ENCODE measurements at regions not wholly inside any gene's neighbourhood (a gene's known extent, or its start where the extent isn't known, plus 50 kb on each side); places are given as distances from the start of the nearest gene placed in this dataset.
A peak's percentile ranks its signal among the peaks of the same experiment; 100 is the strongest.
"Not testable (repeated sequence)": the region's sequence is repeated elsewhere in the genome, so short reads cannot be mapped to it uniquely, and the experiment has no call there.

GRCh38 chr7:32765649-32766251, 125.8 kb downstream of the KBTBD2 start:
- H3K27ac ChIP-seq; H3K36me3 ChIP-seq; H3K4me1 ChIP-seq; DNase-seq; H3K4me3 ChIP-seq; H3K9me3 ChIP-seq; H3K27me3 ChIP-seq; intact Hi-C loops (cut with DNase I; ENCODE audit: low total_unique reads): not testable (repeated sequence)
- peak in 1 of 2 experiments; percentile 35 for TF ChIP-seq CTCF (IDR thresholded peaks at IDR 0.05)

GRCh38 chr7:32765185-32765584, 126.4 kb downstream of the KBTBD2 start:
- Histone ChIP-seq H3K36me3 (no peaks in the 10 kb centered on the region), H3K9me3 (no peaks in the 10 kb centered on the region), H3K4me3 (no peak overlapping the region), H3K27me3 (no peaks in the 10 kb centered on the region), H3K4me1 (no peaks in the 10 kb centered on the region), H3K27ac (no peak overlapping the region)
- no peak for DNase-seq
- TF ChIP-seq CTCF (IDR thresholded peaks at IDR 0.05): no peak
- intact Hi-C loops (cut with DNase I; ENCODE audit: low total_unique reads): no loop called here

GRCh38 chr7:32762925-32763293, 128.7 kb downstream of the KBTBD2 start:
- Histone ChIP-seq H3K36me3 (no peaks in the 10 kb centered on the region), H3K4me1 (no peaks in the 10 kb centered on the region), H3K4me3 (no peak overlapping the region), H3K9me3 (no peaks in the 10 kb centered on the region), H3K27ac (no peak overlapping the region), H3K27me3 (no peaks in the 10 kb centered on the region)
- TF ChIP-seq CTCF (IDR thresholded peaks at IDR 0.05): no peak
- DNase-seq: no peak
- intact Hi-C loops (cut with DNase I; ENCODE audit: low total_unique reads): no loop called here

GRCh38 chr7:32762206-32762924, 129.2 kb downstream of the KBTBD2 start:
- H3K27ac ChIP-seq; H3K4me3 ChIP-seq; DNase-seq; intact Hi-C loops (cut with DNase I; ENCODE audit: low total_unique reads); H3K4me1 ChIP-seq; H3K27me3 ChIP-seq; H3K36me3 ChIP-seq; H3K9me3 ChIP-seq: not testable (repeated sequence)

- intact Hi-C loops (cut with DNase I; ENCODE audit: low total_unique reads): no loop called here
- Histone ChIP-seq H3K4me1 (no peaks in the 10 kb centered on the region), H3K27me3 (no peaks in the 10 kb centered on the region), H3K9me3 (no peaks in the 10 kb centered on the region), H3K4me3 (no peak overlapping the region), H3K27ac (no peak overlapping the region), H3K36me3 (no peaks in the 10 kb centered on the region)
- TF ChIP-seq CTCF (IDR thresholded peaks at IDR 0.05): no peak
- DNase-seq: no peak
These were observed 129.9 kb downstream of the KBTBD2 start for GRCh38 chr7:32761451-32762205.

- H3K9me3 ChIP-seq; DNase-seq; intact Hi-C loops (cut with DNase I; ENCODE audit: low total_unique reads); H3K4me3 ChIP-seq; H3K27me3 ChIP-seq; H3K4me1 ChIP-seq; H3K36me3 ChIP-seq; H3K27ac ChIP-seq: not testable (repeated sequence)
These were observed 130.8 kb downstream of the KBTBD2 start for GRCh38 chr7:32760755-32761154.

- H3K4me1 ChIP-seq; H3K9me3 ChIP-seq; H3K27ac ChIP-seq; DNase-seq; intact Hi-C loops (cut with DNase I; ENCODE audit: low total_unique reads); H3K4me3 ChIP-seq; H3K27me3 ChIP-seq; H3K36me3 ChIP-seq: not testable (repeated sequence)
These were observed 131.7 kb downstream of the KBTBD2 start for GRCh38 chr7:32759859-32760258.

- intact Hi-C loops (cut with DNase I; ENCODE audit: low total_unique reads); H3K9me3 ChIP-seq; H3K4me1 ChIP-seq; H3K27ac ChIP-seq; H3K4me3 ChIP-seq; H3K27me3 ChIP-seq; H3K36me3 ChIP-seq; DNase-seq: not testable (repeated sequence)
These were observed 137.7 kb downstream of the KBTBD2 start for GRCh38 chr7:32753872-32754271.

GRCh38 chr7:32748337-32748736, 143.2 kb downstream of the KBTBD2 start:
- H3K36me3 ChIP-seq; H3K4me1 ChIP-seq; H3K27me3 ChIP-seq; intact Hi-C loops (cut with DNase I; ENCODE audit: low total_unique reads); H3K4me3 ChIP-seq; DNase-seq; H3K9me3 ChIP-seq; H3K27ac ChIP-seq: not testable (repeated sequence)

Data from tibial artery (tissue), 4 donors.